ENCODE measurements at regions not wholly inside any gene's neighbourhood (a gene's known extent, or its start where the extent isn't known, plus 50 kb on each side); places are given as distances from the start of the nearest gene placed in this dataset.
A peak's percentile ranks its signal among the peaks of the same experiment; 100 is the strongest.

DNA sequence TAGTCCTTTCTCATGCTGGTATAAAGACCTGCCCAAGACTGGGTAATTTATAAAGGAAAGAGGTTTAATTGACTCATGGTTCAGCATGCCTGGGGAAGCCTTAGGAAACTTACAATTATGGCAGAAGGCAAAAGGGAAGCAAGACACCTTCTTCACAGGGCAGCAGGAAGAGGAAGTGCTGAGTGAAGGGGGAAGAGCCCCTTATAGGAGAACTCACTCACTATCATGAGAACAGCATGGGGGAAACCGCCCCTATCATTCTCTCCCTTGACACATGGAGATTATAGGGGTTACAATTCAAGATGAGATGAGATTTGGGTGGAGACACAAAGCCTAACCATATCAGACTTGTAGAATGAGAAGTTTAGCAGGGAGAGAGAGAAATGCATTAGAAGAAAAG lies 373.3 kb upstream of the DIAPH2 start:
- in situ Hi-C loops (cut with HindIII; ENCODE audit: low pct_unique_long_range_greater_than_20kb, low sequenced_read_pairs), result no loop called here
- no peak for DNase-seq (ENCODE audit: low read depth in 1 of 2, low spot score in 1 of 2)
- TF ChIP-seq JUND (IDR thresholded peaks at IDR 0.05; ENCODE audit: low read depth), result no peak

DNA sequence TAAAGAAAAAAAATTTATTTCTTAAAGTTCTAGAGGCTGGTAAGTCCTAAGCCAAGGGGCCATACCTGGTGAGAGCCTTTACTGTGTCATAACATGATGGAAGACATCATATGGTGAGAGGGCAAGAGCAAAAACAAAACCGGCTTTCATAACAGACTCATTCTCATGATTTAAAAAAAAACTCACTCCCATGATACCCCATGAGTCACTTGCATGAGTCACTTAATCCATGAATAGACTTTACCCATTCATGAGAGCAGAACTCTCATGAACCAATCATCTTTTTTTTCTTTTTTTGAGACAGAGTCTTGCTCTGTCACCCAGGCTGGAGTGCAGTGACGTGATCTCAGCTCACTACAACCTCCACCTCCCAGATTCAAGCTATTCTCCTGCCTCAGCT lies 369.7 kb upstream of the DIAPH2 start:
- in situ Hi-C loops (cut with HindIII; ENCODE audit: low pct_unique_long_range_greater_than_20kb, low sequenced_read_pairs), result no loop called here
- no peak for TF ChIP-seq JUND (IDR thresholded peaks at IDR 0.05; ENCODE audit: low read depth)
- no peak for DNase-seq (ENCODE audit: low read depth in 1 of 2, low spot score in 1 of 2)

GRCh38 chrX:96361844-96362243 lies 322.8 kb upstream of the DIAPH2 start:
- in situ Hi-C loops (cut with HindIII; ENCODE audit: low pct_unique_long_range_greater_than_20kb, low sequenced_read_pairs), result no loop called here
- TF ChIP-seq JUND (IDR thresholded peaks at IDR 0.05; ENCODE audit: low read depth), result no peak
- no peak for DNase-seq (ENCODE audit: low read depth in 1 of 2, low spot score in 1 of 2)

DNA sequence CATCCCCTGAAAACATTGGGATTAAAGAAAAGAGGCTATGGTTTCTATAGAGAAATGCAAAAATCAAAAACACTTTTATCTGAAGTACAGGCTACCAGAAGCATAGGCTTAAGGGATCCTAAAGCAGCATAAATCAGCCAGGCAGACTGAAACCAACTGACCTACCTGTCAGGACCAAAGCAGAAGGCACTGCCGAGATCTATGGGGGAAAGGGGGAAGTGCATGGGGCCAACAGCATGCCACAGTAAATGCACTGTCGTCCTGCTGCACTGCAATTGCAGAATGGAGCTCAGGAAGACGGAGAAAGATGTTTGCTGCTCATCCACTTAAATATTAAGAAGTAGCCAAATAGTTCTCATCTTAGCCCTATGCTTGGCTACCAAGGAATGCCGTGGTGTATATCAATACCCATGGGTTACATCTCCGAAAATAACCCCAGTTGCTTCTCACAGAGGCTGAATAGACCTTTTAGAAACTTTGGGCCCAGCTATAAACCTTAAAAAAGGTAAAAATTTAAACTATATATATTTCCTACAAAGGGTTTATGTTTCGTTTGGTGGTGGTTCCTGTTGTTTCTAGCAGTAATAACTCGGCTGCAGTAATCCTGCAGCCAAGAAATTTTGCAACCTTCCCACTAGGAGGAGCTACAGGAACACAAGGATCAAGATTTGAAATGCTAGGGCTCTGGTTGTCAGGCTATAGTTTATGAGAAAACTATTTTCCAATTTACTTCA lies 312.2 kb upstream of the DIAPH2 start:
- in situ Hi-C loops (cut with HindIII; ENCODE audit: low pct_unique_long_range_greater_than_20kb, low sequenced_read_pairs), result no loop called here
- no peak for TF ChIP-seq JUND (IDR thresholded peaks at IDR 0.05; ENCODE audit: low read depth)
- DNase-seq (ENCODE audit: low read depth in 1 of 2, low spot score in 1 of 2), result peak; percentile 4 to 45

DNA sequence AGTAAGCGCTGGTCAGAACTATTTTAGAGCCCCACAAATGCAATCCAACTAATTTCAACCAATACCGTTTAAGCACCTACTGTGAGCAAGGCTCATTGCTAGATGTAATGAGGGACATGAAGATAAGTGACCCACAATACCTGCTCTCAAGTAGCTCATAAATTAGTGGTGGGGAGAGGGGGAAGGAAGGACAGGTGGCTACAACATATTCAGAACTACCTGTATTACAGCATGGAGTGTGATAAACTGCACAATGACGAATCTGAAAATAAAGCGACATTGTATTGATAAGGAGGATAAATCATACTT lies 311.6 kb upstream of the DIAPH2 start:
- no peak for DNase-seq (ENCODE audit: low read depth in 1 of 2, low spot score in 1 of 2)
- in situ Hi-C loops (cut with HindIII; ENCODE audit: low pct_unique_long_range_greater_than_20kb, low sequenced_read_pairs), result no loop called here
- TF ChIP-seq JUND (IDR thresholded peaks at IDR 0.05; ENCODE audit: low read depth), result no peak

GRCh38 chrX:96376266-96376665 lies 308.4 kb upstream of the DIAPH2 start:
- no peak for DNase-seq (ENCODE audit: low read depth in 1 of 2, low spot score in 1 of 2)
- in situ Hi-C loops (cut with HindIII; ENCODE audit: low pct_unique_long_range_greater_than_20kb, low sequenced_read_pairs), result no loop called here
- TF ChIP-seq JUND (IDR thresholded peaks at IDR 0.05; ENCODE audit: low read depth), result no peak

DNA sequence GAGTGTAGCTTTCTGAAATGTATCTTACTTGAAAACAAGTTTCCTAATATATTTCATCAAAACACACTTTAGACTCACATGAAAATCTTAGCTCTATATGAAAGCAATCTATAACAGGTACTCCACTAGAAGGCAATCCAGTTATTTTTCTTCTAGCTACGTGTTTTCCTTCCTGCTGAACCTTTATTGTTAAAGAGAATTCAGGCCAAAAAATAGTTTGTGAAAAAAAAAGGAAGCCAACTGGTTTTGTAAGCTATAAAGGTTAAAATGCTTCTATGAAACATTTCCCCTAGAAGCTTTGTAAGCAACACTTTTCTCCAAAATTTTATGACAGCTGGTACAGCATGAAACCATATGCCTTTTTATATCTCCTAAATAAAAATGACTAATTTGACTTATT lies 304.7 kb upstream of the DIAPH2 start:
- no peak for DNase-seq (ENCODE audit: low read depth in 1 of 2, low spot score in 1 of 2)
- in situ Hi-C loops (cut with HindIII; ENCODE audit: low pct_unique_long_range_greater_than_20kb, low sequenced_read_pairs), result no loop called here
- TF ChIP-seq JUND (IDR thresholded peaks at IDR 0.05; ENCODE audit: low read depth), result no peak

GRCh38 chrX:96382018-96382417 lies 302.6 kb upstream of the DIAPH2 start:
- no peak for TF ChIP-seq JUND (IDR thresholded peaks at IDR 0.05; ENCODE audit: low read depth)
- in situ Hi-C loops (cut with HindIII; ENCODE audit: low pct_unique_long_range_greater_than_20kb, low sequenced_read_pairs), result no loop called here
- DNase-seq (ENCODE audit: low read depth in 1 of 2, low spot score in 1 of 2), result no peak

GRCh38 chrX:96383428-96383827 lies 301.2 kb upstream of the DIAPH2 start:
- TF ChIP-seq JUND (IDR thresholded peaks at IDR 0.05; ENCODE audit: low read depth), result no peak
- no peak for DNase-seq (ENCODE audit: low read depth in 1 of 2, low spot score in 1 of 2)
- in situ Hi-C loops (cut with HindIII; ENCODE audit: low pct_unique_long_range_greater_than_20kb, low sequenced_read_pairs), result no loop called here

DNA sequence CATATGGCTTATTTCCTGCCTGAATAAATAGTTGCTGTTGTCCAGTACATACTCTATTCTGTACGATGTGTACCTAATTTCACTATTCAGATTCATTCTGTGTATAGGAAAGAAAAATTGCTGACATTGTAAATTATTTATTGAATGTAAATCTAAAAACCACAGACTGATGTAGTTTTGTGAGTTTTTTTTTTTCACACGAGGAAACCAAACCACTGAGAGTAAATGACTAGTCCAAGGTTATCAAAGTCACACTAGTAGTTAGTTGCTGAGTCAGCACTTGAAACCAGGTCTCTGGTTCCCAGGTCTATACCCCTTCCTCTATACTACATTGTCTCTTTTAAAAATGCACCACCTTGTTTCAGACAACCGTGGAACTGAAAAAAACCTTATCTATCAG lies 298.3 kb upstream of the DIAPH2 start:
- no peak for DNase-seq (ENCODE audit: low read depth in 1 of 2, low spot score in 1 of 2)
- no peak for TF ChIP-seq JUND (IDR thresholded peaks at IDR 0.05; ENCODE audit: low read depth)
- in situ Hi-C loops (cut with HindIII; ENCODE audit: low pct_unique_long_range_greater_than_20kb, low sequenced_read_pairs), result no loop called here

DNA sequence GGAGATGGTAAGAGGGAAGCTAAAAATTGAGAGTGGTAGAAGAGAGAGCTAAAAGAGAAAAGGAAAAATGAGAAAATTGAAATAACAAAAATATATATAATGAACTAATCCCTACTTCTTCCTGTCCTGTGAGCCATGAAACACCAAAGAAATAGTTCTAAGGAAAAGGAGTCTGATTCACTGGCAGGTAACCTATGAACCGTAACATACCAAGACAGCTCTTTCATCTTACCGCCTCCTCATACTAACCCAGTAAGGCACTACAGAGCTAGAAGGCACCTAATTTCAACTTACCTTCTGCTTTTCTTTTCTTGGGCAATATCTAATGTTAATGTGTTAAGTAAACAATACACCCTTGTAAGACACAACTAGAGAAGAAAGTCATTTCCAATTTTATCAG lies 297.7 kb upstream of the DIAPH2 start:
- no peak for DNase-seq (ENCODE audit: low read depth in 1 of 2, low spot score in 1 of 2)
- in situ Hi-C loops (cut with HindIII; ENCODE audit: low pct_unique_long_range_greater_than_20kb, low sequenced_read_pairs), result no loop called here
- TF ChIP-seq JUND (IDR thresholded peaks at IDR 0.05; ENCODE audit: low read depth), result no peak

DNA sequence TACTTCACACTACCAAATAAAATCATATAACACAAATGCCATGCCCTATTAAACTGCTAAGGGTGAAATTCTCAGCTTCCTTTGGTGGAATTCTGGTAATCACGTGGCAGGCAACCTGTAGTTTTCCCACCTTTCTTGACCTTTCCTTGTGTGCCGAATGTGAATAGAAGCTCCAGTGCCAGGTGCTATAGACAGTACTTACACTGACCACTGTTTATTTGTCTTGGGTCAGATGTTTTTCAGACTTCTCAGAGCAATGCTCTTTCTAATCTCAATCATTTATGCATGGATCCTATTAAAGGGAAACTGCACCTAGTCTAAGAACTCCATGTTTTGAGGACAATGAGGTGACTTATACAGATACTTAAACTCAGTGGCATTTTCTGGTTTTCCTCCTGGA lies 296.8 kb upstream of the DIAPH2 start:
- in situ Hi-C loops (cut with HindIII; ENCODE audit: low pct_unique_long_range_greater_than_20kb, low sequenced_read_pairs), result no loop called here
- DNase-seq (ENCODE audit: low read depth in 1 of 2, low spot score in 1 of 2), result no peak
- TF ChIP-seq JUND (IDR thresholded peaks at IDR 0.05; ENCODE audit: low read depth), result no peak

GRCh38 chrX:96389281-96390047 lies 295.2 kb upstream of the DIAPH2 start:
- no peak for TF ChIP-seq JUND (IDR thresholded peaks at IDR 0.05; ENCODE audit: low read depth)
- no peak for DNase-seq (ENCODE audit: low read depth in 1 of 2, low spot score in 1 of 2)
- in situ Hi-C loops (cut with HindIII; ENCODE audit: low pct_unique_long_range_greater_than_20kb, low sequenced_read_pairs), result no loop called here

GRCh38 chrX:96394598-96394997 lies 290.0 kb upstream of the DIAPH2 start:
- no peak for TF ChIP-seq JUND (IDR thresholded peaks at IDR 0.05; ENCODE audit: low read depth)
- in situ Hi-C loops (cut with HindIII; ENCODE audit: low pct_unique_long_range_greater_than_20kb, low sequenced_read_pairs), result no loop called here
- DNase-seq (ENCODE audit: low read depth in 1 of 2, low spot score in 1 of 2), result no peak

Measured in T47D (cell line).